GM18505 (cell line): ENCODE measurements at regions not wholly inside any gene's neighbourhood (a gene's known extent, or its start where the extent isn't known, plus 50 kb on each side); places are given as distances from the start of the nearest gene placed in this dataset.
"Not testable (repeated sequence)": the region's sequence is repeated elsewhere in the genome, so short reads cannot be mapped to it uniquely, and the experiment has no call there.

Experiments used
- ATAC-seq: cut with Tn5 transposase; IDR thresholded peaks from one replicate; pipeline ENCODE4 v1.9.1; 2021; ENCODE audit not compliant: unreplicated experiment
- POLR2A ChIP-seq: IDR thresholded peaks from 4 replicates; pipeline ENCODE4 v1.6.1; 2011; ENCODE audit warnings: borderline replicate concordance; ENCODE audit not compliant: insufficient read depth, insufficient read length; ENCODE audit errors: extremely low read depth

GRCh38 chr1:96865731-96866685 lies 144.4 kb downstream of the PTBP2 start:
- no peak for ATAC-seq
- TF ChIP-seq POLR2A = no peak

GRCh38 chr1:96872757-96873156 lies 151.2 kb downstream of the PTBP2 start:
- TF ChIP-seq POLR2A = no peak
- ATAC-seq = no peak

- no peak for TF ChIP-seq POLR2A
- ATAC-seq = no peak
These were observed 157.1 kb downstream of the PTBP2 start for GRCh38 chr1:96878640-96879039.

GRCh38 chr1:96880626-96881025 lies 159.0 kb downstream of the PTBP2 start:
- TF ChIP-seq POLR2A = no peak
- no peak for ATAC-seq

- no peak for TF ChIP-seq POLR2A
- no peak for ATAC-seq
These were observed 160.5 kb downstream of the PTBP2 start for GRCh38 chr1:96882096-96882495.

- no peak for TF ChIP-seq POLR2A
- no peak for ATAC-seq
These were observed 164.9 kb downstream of the PTBP2 start for GRCh38 chr1:96886474-96886873.

GRCh38 chr1:96887501-96887900 lies 165.9 kb downstream of the PTBP2 start:
- no peak for TF ChIP-seq POLR2A
- no peak for ATAC-seq

GRCh38 chr1:96901783-96902363 lies 180.3 kb downstream of the PTBP2 start:
- no peak for ATAC-seq
- no peak for TF ChIP-seq POLR2A

- no peak for TF ChIP-seq POLR2A
- no peak for ATAC-seq
These were observed 190.7 kb downstream of the PTBP2 start for GRCh38 chr1:96912248-96912647.

GRCh38 chr1:96915701-96916100 lies 194.1 kb downstream of the PTBP2 start:
- ATAC-seq = not testable (repeated sequence)

GRCh38 chr1:96918406-96918805 lies 196.8 kb downstream of the PTBP2 start:
- no peak for TF ChIP-seq POLR2A
- no peak for ATAC-seq

- TF ChIP-seq POLR2A = no peak
- ATAC-seq = no peak
These were observed 200.6 kb downstream of the PTBP2 start for GRCh38 chr1:96922181-96922580.

GRCh38 chr1:96923753-96924152 lies 202.2 kb downstream of the PTBP2 start:
- no peak for ATAC-seq
- TF ChIP-seq POLR2A = no peak

- no peak for ATAC-seq
- TF ChIP-seq POLR2A = no peak
These were observed 204.6 kb downstream of the PTBP2 start for GRCh38 chr1:96926176-96926575.
